Stimulated activated CD4-positive, alpha-beta T cell treated with anti-CD3 and anti-CD28 coated beads, TNF-alpha, amount 100 ng/mL, for 1 hour (primary cell): ENCODE measurements at regions not wholly inside any gene's neighbourhood (a gene's known extent, or its start where the extent isn't known, plus 50 kb on each side); places are given as distances from the start of the nearest gene placed in this dataset.

Experiments used
- DNase-seq, 3 donors: peaks; one replicate each; pipeline ENCODE4 v3.0.0-alpha.2; 2020; ENCODE audit warnings: low read depth in 3 of 3, low spot score in 1 of 3

- DNase-seq = no peak
These were observed 123.8 kb upstream of the PKDCC start for GRCh38 chr2:41924024-41924423.

- no peak for DNase-seq
These were observed 123.0 kb upstream of the PKDCC start for GRCh38 chr2:41924709-41925408.

- no peak for DNase-seq
These were observed 122.1 kb upstream of the PKDCC start for GRCh38 chr2:41925712-41926111.

- DNase-seq = no peak
These were observed 120.9 kb upstream of the PKDCC start for GRCh38 chr2:41926614-41927580.

GRCh38 chr2:41927581-41928264 lies 120.1 kb upstream of the PKDCC start:
- no peak for DNase-seq

GRCh38 chr2:41928526-41928925 lies 119.3 kb upstream of the PKDCC start:
- no peak for DNase-seq

GRCh38 chr2:41930807-41931566 lies 116.8 kb upstream of the PKDCC start:
- DNase-seq = no peak

GRCh38 chr2:41932241-41933045 lies 115.4 kb upstream of the PKDCC start:
- DNase-seq = no peak

GRCh38 chr2:41933046-41933420 lies 114.8 kb upstream of the PKDCC start:
- no peak for DNase-seq

- DNase-seq = no peak
These were observed 114.1 kb upstream of the PKDCC start for GRCh38 chr2:41933585-41934320.

- no peak for DNase-seq
These were observed 113.4 kb upstream of the PKDCC start for GRCh38 chr2:41934329-41934958.

GRCh38 chr2:41935002-41935401 lies 112.8 kb upstream of the PKDCC start:
- no peak for DNase-seq

GRCh38 chr2:41935825-41936224 lies 112.0 kb upstream of the PKDCC start:
- no peak for DNase-seq

- DNase-seq = no peak
These were observed 110.9 kb upstream of the PKDCC start for GRCh38 chr2:41936771-41937463.

GRCh38 chr2:41937464-41937906 lies 110.3 kb upstream of the PKDCC start:
- no peak for DNase-seq

- no peak for DNase-seq
These were observed 109.7 kb upstream of the PKDCC start for GRCh38 chr2:41937921-41938708.

GRCh38 chr2:41940060-41940744 lies 107.6 kb upstream of the PKDCC start:
- no peak for DNase-seq
